Mesenchymal stem cell (in vitro differentiated cells and primary cell): ENCODE measurements at regions not wholly inside any gene's neighbourhood (a gene's known extent, or its start where the extent isn't known, plus 50 kb on each side); places are given as distances from the start of the nearest gene placed in this dataset.
"Not testable (repeated sequence)": the region's sequence is repeated elsewhere in the genome, so short reads cannot be mapped to it uniquely, and the experiment has no call there.

Source experiments
- DNase-seq: peaks from one replicate; pipeline ENCODE4 v3.0.0-alpha.2; 2013
- H2AFZ ChIP-seq: one replicate; pipeline ENCODE4 v1.6.1; 2013; ENCODE audit warnings: low read depth, mild to moderate bottlenecking, control low read depth, inconsistent platforms, low read length, moderate library complexity
- H2AK5ac ChIP-seq: 2 replicates; pipeline ENCODE4 v1.6.1; 2013; ENCODE audit warnings: low read length, moderate library complexity, mild to moderate bottlenecking, inconsistent platforms; ENCODE audit not compliant: severe bottlenecking
- H2BK120ac ChIP-seq: one replicate; pipeline ENCODE4 v1.6.1; 2013; ENCODE audit warnings: low read depth, mild to moderate bottlenecking, inconsistent platforms, low read length, moderate library complexity
- H2BK12ac ChIP-seq, 2 experiments: one replicate each; pipeline ENCODE4 v1.6.1; 2013; ENCODE audit warnings: inconsistent platforms in 2 of 2, low read length in 2 of 2, mild to moderate bottlenecking in 2 of 2, moderate library complexity in 2 of 2, control low read depth in 1 of 2
- H2BK15ac ChIP-seq: one replicate; pipeline ENCODE4 v1.6.1; 2013; ENCODE audit warnings: mild to moderate bottlenecking, low read depth, inconsistent platforms; ENCODE audit not compliant: poor library complexity, severe bottlenecking
- H2BK5ac ChIP-seq: 2 replicates; pipeline ENCODE4 v1.6.1; 2013; ENCODE audit warnings: low read depth, mild to moderate bottlenecking, low read length, control low read depth, inconsistent platforms; ENCODE audit not compliant: poor library complexity, severe bottlenecking
- H3K14ac ChIP-seq, 2 experiments: one replicate each; pipeline ENCODE4 v1.6.1; 2013; ENCODE audit warnings: inconsistent platforms in 2 of 2, low read length in 2 of 2, control low read depth in 1 of 2, mild to moderate bottlenecking in 1 of 2, moderate library complexity in 1 of 2
- H3K18ac ChIP-seq, 2 experiments: one replicate each; pipeline ENCODE4 v1.6.1; 2013; ENCODE audit warnings: inconsistent platforms in 2 of 2, low read length in 2 of 2, control low read depth in 1 of 2, low read depth in 1 of 2, mild to moderate bottlenecking in 1 of 2
- H3K23ac ChIP-seq, 2 experiments: one replicate each; pipeline ENCODE4 v1.6.1; 2013; ENCODE audit warnings: inconsistent platforms in 2 of 2, low read length in 2 of 2, mild to moderate bottlenecking in 2 of 2, moderate library complexity in 2 of 2, control low read depth in 1 of 2
- H3K27ac ChIP-seq: 2 replicates; pipeline ENCODE4 v1.5.1; 2013; ENCODE audit warnings: mild to moderate bottlenecking, moderate library complexity, low read length, control low read depth, inconsistent platforms; ENCODE audit not compliant: poor library complexity, severe bottlenecking
- H3K27me3 ChIP-seq, 2 experiments: 2 replicates each; pipeline versions ENCODE4 v1.6.1 to v1.7.0; 2013; ENCODE audit warnings: low read length in 2 of 2, mild to moderate bottlenecking in 2 of 2, moderate library complexity in 2 of 2, control low read depth in 1 of 2, inconsistent platforms in 1 of 2; ENCODE audit not compliant: control insufficient read depth in 1 of 2, insufficient read depth in 1 of 2
- H3K36me3 ChIP-seq, 2 experiments: 2 replicates each; pipeline versions ENCODE4 v1.6.1 to v1.7.0; 2013; ENCODE audit warnings: low read length in 2 of 2, control low read depth in 1 of 2, inconsistent platforms in 1 of 2, low read depth in 1 of 2, mild to moderate bottlenecking in 1 of 2; ENCODE audit not compliant: insufficient read depth in 2 of 2, control insufficient read depth in 1 of 2
- H3K4ac ChIP-seq, 2 experiments: one replicate each; pipeline ENCODE4 v1.6.1; 2013; ENCODE audit warnings: inconsistent platforms in 2 of 2, low read length in 2 of 2, mild to moderate bottlenecking in 2 of 2, moderate library complexity in 2 of 2, control low read depth in 1 of 2, low read depth in 1 of 2
- H3K4me1 ChIP-seq: 2 replicates; pipeline ENCODE4 v1.6.1; 2013; ENCODE audit warnings: low read depth, low read length, control low read depth; ENCODE audit not compliant: control insufficient read depth, insufficient read depth
- H3K4me2 ChIP-seq: 2 replicates; pipeline ENCODE4 v1.6.1; 2013; ENCODE audit warnings: low read length, mild to moderate bottlenecking, inconsistent platforms; ENCODE audit not compliant: poor library complexity, severe bottlenecking
- H3K4me3 ChIP-seq, 2 experiments: 2 replicates each; pipeline versions ENCODE4 v1.5.1 to v1.7.0; 2013; ENCODE audit warnings: low read length in 2 of 2, mild to moderate bottlenecking in 2 of 2, control low read depth in 1 of 2, low read depth in 1 of 2; ENCODE audit not compliant: insufficient read depth in 1 of 2
- H3K79me1 ChIP-seq: replicated peaks from 2 replicates; pipeline ENCODE4 v1.6.1; 2013; ENCODE audit warnings: mild to moderate bottlenecking, control low read depth, low read length, inconsistent platforms; ENCODE audit not compliant: poor library complexity, severe bottlenecking
- H3K9ac ChIP-seq: 2 replicates; pipeline ENCODE4 v1.7.0; 2013; ENCODE audit warnings: mild to moderate bottlenecking, low read length, moderate library complexity
- H3K9me3 ChIP-seq: 2 replicates; pipeline ENCODE4 v1.7.0; 2013; ENCODE audit warnings: mild to moderate bottlenecking, low read length; ENCODE audit not compliant: control insufficient read depth
- H4K8ac ChIP-seq: one replicate; pipeline ENCODE4 v1.6.1; 2013; ENCODE audit warnings: inconsistent platforms, mild to moderate bottlenecking, low read length, moderate library complexity
- H4K91ac ChIP-seq: one replicate; pipeline ENCODE4 v1.6.1; 2013; ENCODE audit warnings: mild to moderate bottlenecking, low read length, inconsistent platforms
- WGBS: methylation state at CpG from one replicate; pipeline ENCODE4 v1.1.7; 2013; ENCODE audit warnings: mixed read lengths; 5-methylcytosine and 5-hydroxymethylcytosine counted together

DNA sequence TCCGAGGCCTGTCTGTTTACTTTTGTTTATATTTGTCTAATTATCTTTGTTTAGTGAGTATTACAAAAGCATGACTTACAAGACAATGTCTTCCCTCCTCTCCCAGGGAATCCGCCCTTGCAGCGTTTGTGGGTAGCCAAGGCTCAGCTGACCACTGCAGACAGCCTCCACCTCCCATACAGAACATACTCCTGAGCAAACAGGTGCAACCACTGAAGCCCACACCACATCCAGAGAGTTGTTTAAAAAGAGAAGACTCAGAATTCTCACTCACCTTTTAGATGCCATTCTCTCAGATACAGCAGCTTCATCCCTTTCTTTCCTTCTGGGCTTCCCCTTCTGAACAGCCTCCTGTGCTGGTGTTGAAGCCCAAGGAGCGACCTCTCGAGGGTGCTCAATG, 103.5 kb upstream of the TMPRSS2 start:
- Histone ChIP-seq H4K91ac (no peak overlapping the region), H3K23ac (no peak overlapping the region), H2BK15ac (no peak overlapping the region), H3K4me3 (no peak overlapping the region), H3K4me2 (no peak overlapping the region), H3K9ac (no peak overlapping the region), H3K14ac (no peak overlapping the region), H2AK5ac (no peak overlapping the region), H2AFZ (no peak overlapping the region), H2BK5ac (no peak overlapping the region), H3K9me3 (no peaks in the 10 kb centered on the region), H3K18ac (no peak overlapping the region), H3K36me3 (no peaks in the 10 kb centered on the region), H2BK120ac (no peak overlapping the region), H3K27ac (no peak overlapping the region), H2BK12ac (no peak overlapping the region), H3K4me1 (peaks cover 18% of the 10 kb centered on the region), H3K27me3 (peaks cover 8 to 32% of the 10 kb centered on the region in 2 experiments), H4K8ac (no peak overlapping the region), H3K79me1 (no peaks in the 10 kb centered on the region), H3K4ac (no peak overlapping the region)
- WGBS, result 81% methylated on average over 4 of the region's 5 CpGs
- no peak for DNase-seq

DNA sequence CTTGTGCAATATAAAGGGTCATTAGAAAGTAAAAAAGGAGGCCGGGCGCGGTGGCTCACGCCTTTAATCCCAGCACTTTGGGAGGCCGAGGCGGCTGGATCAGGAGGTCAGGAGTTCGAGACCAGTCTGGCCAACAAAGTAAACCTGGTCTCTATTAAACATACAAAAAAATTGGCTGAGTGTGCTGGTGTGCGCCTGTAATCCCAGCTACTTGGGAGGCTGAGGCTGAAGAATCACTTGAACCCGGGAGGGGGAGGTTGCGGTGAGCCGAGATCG, 102.8 kb upstream of the TMPRSS2 start:
- not testable (repeated sequence) for H3K9me3 ChIP-seq, H3K36me3 ChIP-seq, H3K79me1 ChIP-seq, H2BK120ac ChIP-seq, H3K4ac ChIP-seq, H3K4me3 ChIP-seq, H3K18ac ChIP-seq, H3K23ac ChIP-seq, H2BK15ac ChIP-seq, H3K14ac ChIP-seq, H2AFZ ChIP-seq, DNase-seq, H2BK12ac ChIP-seq, H3K27ac ChIP-seq, H4K8ac ChIP-seq, H2BK5ac ChIP-seq, H3K9ac ChIP-seq, H2AK5ac ChIP-seq, H4K91ac ChIP-seq, H3K4me2 ChIP-seq
- WGBS, result 96% methylated on average over 12 of the region's 12 CpGs
- H3K4me1 ChIP-seq, result peaks cover 16% of the 10 kb centered on the region
- peaks cover 8 to 32% of the 10 kb centered on the region in 2 experiments for H3K27me3 ChIP-seq

GRCh38 chr21:41610042-41610839, 102.3 kb upstream of the TMPRSS2 start:
- no peak overlapping the region for H2BK15ac ChIP-seq
- DNase-seq, result peak; percentile 36
- H3K4me2 ChIP-seq, result no peak overlapping the region
- no peak overlapping the region for H3K4ac ChIP-seq
- no peak overlapping the region for H3K27ac ChIP-seq
- no peak overlapping the region for H4K91ac ChIP-seq
- H2BK12ac ChIP-seq, result no peak overlapping the region
- peaks cover 8 to 32% of the 10 kb centered on the region in 2 experiments for H3K27me3 ChIP-seq
- H3K14ac ChIP-seq, result no peak overlapping the region
- no peak overlapping the region for H3K9ac ChIP-seq
- peaks cover 16% of the 10 kb centered on the region for H3K4me1 ChIP-seq
- no peak overlapping the region for H3K18ac ChIP-seq
- H2BK120ac ChIP-seq, result no peak overlapping the region
- H2AFZ ChIP-seq, result no peak overlapping the region
- H4K8ac ChIP-seq, result no peak overlapping the region
- H3K36me3 ChIP-seq, result no peaks in the 10 kb centered on the region
- H3K9me3 ChIP-seq, result no peaks in the 10 kb centered on the region
- H2AK5ac ChIP-seq, result no peak overlapping the region
- no peak overlapping the region for H3K23ac ChIP-seq
- no peaks in the 10 kb centered on the region for H3K79me1 ChIP-seq
- 66% methylated on average over 20 of the region's 20 CpGs for WGBS
- no peak overlapping the region for H2BK5ac ChIP-seq
- no peak overlapping the region for H3K4me3 ChIP-seq

GRCh38 chr21:41606706-41607105, 98.7 kb upstream of the TMPRSS2 start:
- Histone ChIP-seq H4K8ac (no peak overlapping the region), H3K36me3 (no peaks in the 10 kb centered on the region), H3K4me1 (no peaks in the 10 kb centered on the region), H3K27ac (no peak overlapping the region), H3K23ac (no peak overlapping the region), H3K9ac (no peak overlapping the region), H2AFZ (no peak overlapping the region), H2BK5ac (no peak overlapping the region), H3K9me3 (no peaks in the 10 kb centered on the region), H2BK120ac (no peak overlapping the region), H3K79me1 (no peaks in the 10 kb centered on the region), H3K4me3 (no peak overlapping the region), H4K91ac (no peak overlapping the region), H3K14ac (no peak overlapping the region), H2BK12ac (no peak overlapping the region), H3K27me3 (peaks cover 8 to 55% of the 10 kb centered on the region in 2 experiments), H2BK15ac (no peak overlapping the region), H2AK5ac (no peak overlapping the region), H3K18ac (no peak overlapping the region), H3K4me2 (no peak overlapping the region), H3K4ac (no peak overlapping the region)
- no peak for DNase-seq
- 74% methylated on average over 4 of the region's 4 CpGs for WGBS
